Stimulated activated CD4-positive, alpha-beta T cell treated with anti-CD3 and anti-CD28 coated beads, Interleukin-4, amount 100 ng/mL, for 4 hours (primary cell): ENCODE measurements at regions not wholly inside any gene's neighbourhood (a gene's known extent, or its start where the extent isn't known, plus 50 kb on each side); places are given as distances from the start of the nearest gene placed in this dataset.
"Not testable (repeated sequence)": the region's sequence is repeated elsewhere in the genome, so short reads cannot be mapped to it uniquely, and the experiment has no call there.

Experiments
- DNase-seq, 2 experiments: peaks; one replicate each; pipeline ENCODE4 v3.0.0-alpha.2; 2020

DNA sequence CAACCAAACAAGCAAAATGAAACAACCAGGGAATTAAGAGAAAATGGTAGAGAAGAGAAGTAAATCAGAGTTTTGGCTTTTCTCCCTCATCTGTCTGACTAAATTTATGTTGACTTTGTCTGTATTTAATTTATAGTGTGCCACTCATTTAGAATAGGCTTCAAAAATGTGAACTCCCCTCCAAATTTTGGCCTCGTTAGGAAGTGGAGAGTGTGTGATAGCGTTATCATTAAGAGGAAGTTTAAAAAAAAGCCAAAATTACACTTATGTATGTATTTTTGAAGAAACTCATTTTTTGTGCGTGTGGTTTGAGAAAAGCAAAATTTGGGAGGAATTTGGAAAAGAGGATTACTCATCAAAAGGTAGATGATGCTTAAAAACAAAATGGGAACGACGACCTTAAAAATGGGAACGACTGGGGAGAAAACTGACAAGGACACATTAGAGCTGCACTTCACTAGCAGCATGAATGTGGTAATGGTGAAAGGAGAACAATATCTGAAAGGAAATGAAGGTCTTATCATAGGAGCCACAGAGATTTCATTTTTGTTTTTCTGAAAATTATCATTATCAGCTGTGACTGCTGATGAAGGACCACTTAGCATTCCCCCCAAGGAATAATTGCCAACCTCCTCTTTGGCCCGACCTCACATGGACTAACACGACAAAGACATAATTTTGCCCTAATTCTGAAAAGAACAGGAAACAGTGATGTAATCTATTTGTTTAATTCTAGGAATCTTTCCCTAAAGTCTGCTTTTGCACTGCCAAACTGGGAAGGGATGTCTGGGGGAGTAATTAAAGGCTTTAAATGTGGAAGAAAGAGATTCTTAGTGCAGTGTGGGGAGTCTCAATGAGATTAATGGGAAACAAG, 163.2 kb upstream of the P2RY1 start:
- DNase-seq, result no peak

GRCh38 chr3:152672320-152672649, 162.6 kb upstream of the P2RY1 start:
- DNase-seq, result no peak

- no peak for DNase-seq
These were observed 158.0 kb upstream of the P2RY1 start for GRCh38 chr3:152676810-152677379.

GRCh38 chr3:152677491-152677890, 157.4 kb upstream of the P2RY1 start:
- DNase-seq, result no peak

DNA sequence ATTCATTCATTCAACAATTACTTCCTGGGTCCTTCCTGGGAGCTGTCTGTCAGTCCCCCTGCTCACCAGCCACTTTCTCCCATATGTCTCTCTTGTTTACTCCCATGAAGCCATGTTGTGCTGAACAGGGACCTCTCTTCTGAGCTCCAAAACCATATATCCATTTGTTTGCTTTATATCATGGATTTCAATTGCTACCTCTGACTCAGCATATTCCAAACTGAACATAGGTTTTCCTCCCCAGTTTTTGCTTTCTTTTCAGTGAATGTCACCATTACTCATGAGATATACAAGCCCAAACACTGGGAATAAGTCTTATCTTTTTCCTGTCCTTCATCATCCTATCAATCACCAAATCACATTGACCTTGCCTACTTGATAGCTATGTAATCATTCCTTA, 152.5 kb upstream of the P2RY1 start:
- no peak for DNase-seq

DNA sequence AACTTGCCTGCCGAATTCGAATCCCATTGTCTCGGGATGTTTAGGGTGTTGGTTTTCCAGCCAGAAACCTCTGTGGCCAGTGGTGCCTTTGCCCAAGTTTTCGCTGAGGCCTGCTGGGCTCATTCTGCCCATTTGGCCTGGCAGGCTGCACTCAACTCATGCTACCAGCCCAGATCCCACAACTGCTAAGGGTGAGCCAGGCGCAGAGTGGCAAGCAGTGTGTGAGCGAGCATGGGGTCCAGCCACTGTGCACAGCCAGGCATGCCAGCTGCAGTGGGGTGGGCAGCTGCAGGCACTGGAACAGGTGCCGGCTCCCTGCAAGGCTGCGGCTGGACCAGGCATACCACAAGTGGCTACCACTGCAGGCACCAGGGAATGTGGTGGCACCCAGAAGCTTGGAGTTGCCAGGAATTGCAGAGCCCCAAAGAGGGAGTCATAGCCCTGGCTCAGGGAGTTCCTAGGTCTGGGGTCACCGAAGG, 151.4 kb upstream of the P2RY1 start:
- no peak for DNase-seq

DNA sequence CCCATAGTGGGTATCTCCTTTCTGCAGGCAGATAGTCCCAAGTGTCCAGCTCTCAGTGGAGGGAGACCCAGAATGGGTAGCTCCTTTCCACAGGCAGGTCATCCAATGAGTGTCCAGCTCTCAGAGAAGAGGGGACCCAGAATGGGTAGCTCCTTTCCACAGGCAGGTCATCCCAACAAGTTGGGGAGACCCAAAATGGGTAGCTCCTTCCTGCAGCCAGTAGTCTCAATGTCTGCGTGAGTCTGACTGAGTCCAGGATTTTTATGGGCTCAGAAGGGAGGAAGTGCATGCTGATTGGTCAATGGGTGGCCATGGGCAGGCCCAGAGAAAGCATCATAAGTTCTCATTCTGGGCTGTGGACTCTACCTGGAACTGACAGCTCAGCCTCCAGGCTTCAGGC, 150.7 kb upstream of the P2RY1 start:
- no peak for DNase-seq

DNA sequence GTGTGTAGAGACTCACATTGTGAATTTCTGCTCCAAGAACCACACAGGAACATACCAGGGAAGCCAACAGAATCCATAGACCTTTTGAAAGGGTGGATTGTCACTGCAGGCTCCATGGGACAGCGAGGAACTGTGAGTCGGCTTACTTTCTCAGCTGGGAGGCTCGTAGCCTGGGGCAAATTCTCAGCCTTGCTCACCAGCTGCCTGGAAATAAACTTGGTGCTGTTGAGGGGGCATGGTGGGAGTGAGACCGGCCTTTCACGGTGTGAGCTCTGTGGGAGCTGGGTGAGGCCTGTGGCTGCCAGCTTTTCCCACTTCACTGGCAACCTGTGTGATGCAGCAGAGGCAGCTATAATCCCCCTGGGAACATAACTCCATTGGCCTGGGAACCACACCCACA, 146.6 kb upstream of the P2RY1 start:
- DNase-seq, result no peak

GRCh38 chr3:152692326-152692725, 142.6 kb upstream of the P2RY1 start:
- DNase-seq, result not testable (repeated sequence)

GRCh38 chr3:152693521-152694250, 141.2 kb upstream of the P2RY1 start:
- DNase-seq, result not testable (repeated sequence)

- no peak for DNase-seq
These were observed 139.1 kb upstream of the P2RY1 start for GRCh38 chr3:152695840-152696239.

GRCh38 chr3:152696962-152697361, 138.0 kb upstream of the P2RY1 start:
- DNase-seq, result no peak

DNA sequence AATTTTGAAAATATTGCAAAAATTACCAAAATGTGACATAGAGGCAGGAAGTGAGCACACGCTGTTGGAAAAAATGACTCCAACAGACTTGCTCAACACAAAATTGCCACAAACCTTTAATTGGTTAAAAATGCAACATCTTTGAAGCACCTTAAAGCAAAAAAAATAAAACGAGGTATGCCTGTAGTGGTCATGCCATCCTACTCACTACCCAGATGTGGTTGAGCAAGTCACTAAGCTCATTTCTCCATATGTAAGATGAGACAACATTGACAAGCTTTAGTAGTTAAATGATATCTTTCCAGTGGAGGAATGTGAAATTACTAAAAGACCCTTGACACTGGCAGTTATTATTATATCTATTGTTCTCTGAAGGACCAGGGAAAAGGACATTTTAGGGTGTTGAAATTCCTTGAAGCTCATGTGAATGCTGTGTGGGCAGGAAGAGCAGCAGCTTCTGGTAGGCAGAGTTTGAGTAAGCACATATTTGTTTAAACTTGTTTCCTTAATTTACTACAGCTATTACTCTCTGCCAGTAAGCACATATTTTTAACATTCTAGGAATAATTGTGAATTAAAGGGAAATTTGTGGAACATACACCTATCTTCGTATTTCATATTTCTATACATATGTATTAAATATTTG, 131.6 kb upstream of the P2RY1 start:
- DNase-seq, result no peak

GRCh38 chr3:152706991-152707713, 127.8 kb upstream of the P2RY1 start:
- no peak for DNase-seq

DNA sequence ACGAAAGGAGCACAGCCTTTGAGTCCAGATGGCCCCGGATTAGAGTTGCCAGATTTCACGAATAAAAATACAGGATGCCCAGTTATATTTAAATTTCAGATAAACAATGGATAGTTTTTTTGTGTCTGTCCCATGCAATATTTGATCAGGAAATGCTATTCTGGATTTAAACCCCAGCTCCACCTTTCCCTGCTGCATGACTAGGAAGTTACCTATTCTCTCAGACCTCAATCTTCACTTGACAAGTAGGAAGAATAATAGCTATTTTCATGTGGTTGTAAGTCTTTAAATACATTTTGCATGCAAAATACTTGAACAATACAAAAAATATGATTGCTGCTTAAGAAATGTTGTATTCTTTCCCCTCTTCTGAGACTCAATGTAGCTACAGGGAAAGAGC, 125.3 kb upstream of the P2RY1 start:
- no peak for DNase-seq

DNA sequence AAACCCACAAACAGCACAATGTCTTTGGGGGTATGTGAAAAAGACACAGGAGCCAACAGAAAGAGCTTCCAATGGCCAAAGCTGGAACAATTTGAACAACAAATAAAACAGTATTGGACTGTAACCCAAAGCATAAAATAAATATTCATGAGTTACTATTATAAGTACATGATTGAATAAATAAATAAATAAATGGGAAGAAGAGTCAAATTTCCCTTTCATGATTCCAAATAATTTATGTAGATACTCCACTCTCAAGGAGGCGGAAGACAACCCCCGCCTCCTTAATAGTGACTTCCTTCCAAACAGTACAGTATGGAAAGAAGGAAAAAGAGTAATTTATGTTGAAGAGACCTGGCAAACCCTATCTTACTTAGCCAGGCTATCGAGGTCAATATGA, 124.4 kb upstream of the P2RY1 start:
- DNase-seq, result no peak

DNA sequence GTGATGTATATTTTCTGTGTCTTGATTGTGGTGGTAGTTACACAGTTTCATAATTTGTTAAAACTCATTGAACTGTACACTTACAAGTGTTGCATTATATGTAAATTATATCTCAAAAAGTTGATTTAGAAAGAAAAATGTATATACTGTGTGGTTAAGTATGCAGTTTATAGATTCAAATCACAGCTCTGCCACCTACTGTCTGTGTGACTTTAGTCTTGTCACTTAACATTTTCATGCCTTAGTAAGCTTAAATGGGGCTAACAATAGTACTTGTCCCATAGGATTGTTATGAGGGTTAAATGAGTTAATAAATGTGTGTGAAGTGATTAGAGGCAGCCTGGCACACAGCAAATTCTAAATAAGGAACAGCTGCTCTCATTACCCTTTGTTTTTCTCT, 120.9 kb upstream of the P2RY1 start:
- no peak for DNase-seq

DNA sequence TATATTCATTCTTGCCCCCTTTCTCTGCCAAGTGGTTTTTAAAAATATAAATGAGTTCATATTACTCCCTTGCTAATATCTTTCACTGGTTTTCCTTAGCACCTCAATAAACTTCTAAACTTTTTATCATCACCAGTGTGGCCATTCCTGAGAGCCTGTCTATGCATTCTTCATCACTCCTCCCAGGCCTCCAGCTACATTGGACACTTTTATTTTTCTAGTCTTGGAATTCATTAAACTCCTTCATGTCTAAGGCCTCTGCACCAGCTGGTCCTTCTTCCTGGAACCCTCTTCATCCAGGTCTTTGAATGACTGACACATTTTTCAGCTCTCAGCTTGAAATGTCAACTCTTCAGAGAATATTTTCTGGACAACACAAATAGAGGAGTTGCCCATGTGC, 120.4 kb upstream of the P2RY1 start:
- DNase-seq, result no peak

- no peak for DNase-seq
These were observed 117.7 kb upstream of the P2RY1 start for GRCh38 chr3:152717252-152717651.

- no peak for DNase-seq
These were observed 116.1 kb upstream of the P2RY1 start for GRCh38 chr3:152718810-152719209.

DNA sequence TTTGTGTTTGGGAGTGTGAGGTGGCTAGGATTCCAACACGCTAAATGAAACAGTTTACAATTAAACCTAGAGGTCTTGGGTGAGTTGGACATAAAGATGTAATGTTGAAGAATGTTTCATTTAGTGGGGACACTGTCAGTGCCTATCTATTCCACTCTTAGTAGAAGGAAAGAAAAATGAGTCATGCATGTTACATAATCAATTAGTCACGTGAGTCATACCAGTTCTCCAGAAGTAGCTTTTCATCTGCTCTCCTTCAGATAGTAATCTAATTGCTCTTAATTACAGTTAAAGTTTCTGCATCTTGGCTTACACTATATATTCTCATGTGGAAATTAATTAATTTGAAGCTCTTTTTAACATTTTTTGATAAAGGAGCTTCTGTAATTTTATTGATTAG, 115.7 kb upstream of the P2RY1 start:
- no peak for DNase-seq

GRCh38 chr3:152720951-152721718, 113.8 kb upstream of the P2RY1 start:
- no peak for DNase-seq
